ENCODE measurements at regions not wholly inside any gene's neighbourhood (a gene's known extent, or its start where the extent isn't known, plus 50 kb on each side); places are given as distances from the start of the nearest gene placed in this dataset.

- WGBS, 2 donors, result 81 to 92% methylated on average over 3 of the region's 3 CpGs
- Histone ChIP-seq H3K9me3 (ENCODE audit: control insufficient read depth in 4 of 4, insufficient read depth in 3 of 4, low read length in 3 of 4) (no peaks in the 10 kb centered on the region), H3K4me1 (ENCODE audit: control insufficient read depth in 5 of 5, insufficient read depth in 5 of 5, low read length in 5 of 5) (no peaks in the 10 kb centered on the region), H3K4me3 (no peak overlapping the region), H3K27me3 (ENCODE audit: control insufficient read depth in 3 of 3, insufficient read depth in 3 of 3, low read length in 2 of 3) (no peaks in the 10 kb centered on the region), H3K36me3 (ENCODE audit: control insufficient read depth in 4 of 4, insufficient read depth in 4 of 4, low read length in 4 of 4) (no peaks in the 10 kb centered on the region), H3K9ac (ENCODE audit: insufficient read depth in 1 of 2, low read length in 2 of 2) (no peak overlapping the region), H3K27ac (ENCODE audit: low read depth in 1 of 2, low read length in 1 of 2) (no peak overlapping the region)
- ATAC-seq (ENCODE audit: insufficient read depth, low FRiP score) (no peak), DNase-seq (no peak)
- TF ChIP-seq CTCF (IDR thresholded peaks at IDR 0.05; ENCODE audit: control extremely low read depth, extremely low read depth), result no peak
These were observed 182.6 kb downstream of the FSIP2 start for GRCh38 chr2:185921048-185921756.

- WGBS, 2 donors, result 76 to 85% methylated on average over 2 of the region's 2 CpGs
- no peaks in the 10 kb centered on the region for H3K36me3 ChIP-seq (ENCODE audit: control insufficient read depth in 4 of 4, insufficient read depth in 4 of 4, low read length in 4 of 4)
- no peaks in the 10 kb centered on the region for H3K27me3 ChIP-seq (ENCODE audit: control insufficient read depth in 3 of 3, insufficient read depth in 3 of 3, low read length in 2 of 3)
- H3K4me1 ChIP-seq (ENCODE audit: control insufficient read depth in 5 of 5, insufficient read depth in 5 of 5, low read length in 5 of 5), result no peaks in the 10 kb centered on the region
- TF ChIP-seq CTCF (IDR thresholded peaks at IDR 0.05; ENCODE audit: control extremely low read depth, extremely low read depth), result no peak
- no peak overlapping the region for H3K4me3 ChIP-seq
- H3K9ac ChIP-seq (ENCODE audit: insufficient read depth in 1 of 2, low read length in 2 of 2), result no peak overlapping the region
- DNase-seq, result no peak
- ATAC-seq (ENCODE audit: insufficient read depth, low FRiP score), result no peak
- H3K9me3 ChIP-seq (ENCODE audit: control insufficient read depth in 4 of 4, insufficient read depth in 3 of 4, low read length in 3 of 4), result no peaks in the 10 kb centered on the region
- no peak overlapping the region for H3K27ac ChIP-seq (ENCODE audit: low read depth in 1 of 2, low read length in 1 of 2)
These were observed 195.6 kb downstream of the FSIP2 start for GRCh38 chr2:185934232-185934631.

- Histone ChIP-seq H3K9me3 (ENCODE audit: control insufficient read depth in 4 of 4, insufficient read depth in 3 of 4, low read length in 3 of 4) (peaks cover 0 to 13% (median 2%) of the 10 kb centered on the region in 4 donors), H3K9ac (ENCODE audit: insufficient read depth in 1 of 2, low read length in 2 of 2) (no peak overlapping the region), H3K4me1 (ENCODE audit: control insufficient read depth in 5 of 5, insufficient read depth in 5 of 5, low read length in 5 of 5) (no peaks in the 10 kb centered on the region), H3K36me3 (ENCODE audit: control insufficient read depth in 4 of 4, insufficient read depth in 4 of 4, low read length in 4 of 4) (peaks cover 0 to 1% (median 0%) of the 10 kb centered on the region in 4 donors), H3K27me3 (ENCODE audit: control insufficient read depth in 3 of 3, insufficient read depth in 3 of 3, low read length in 2 of 3) (no peaks in the 10 kb centered on the region), H3K4me3 (no peak overlapping the region), H3K27ac (ENCODE audit: low read depth in 1 of 2, low read length in 1 of 2) (no peak overlapping the region)
- no peak for ATAC-seq (ENCODE audit: insufficient read depth, low FRiP score)
- no peak for TF ChIP-seq CTCF (IDR thresholded peaks at IDR 0.05; ENCODE audit: control extremely low read depth, extremely low read depth)
- no peak for DNase-seq
These were observed 201.3 kb downstream of the FSIP2 start for GRCh38 chr2:185939858-185940257.

- H3K9me3 ChIP-seq (ENCODE audit: control insufficient read depth in 4 of 4, insufficient read depth in 3 of 4, low read length in 3 of 4), result peaks cover 0 to 13% (median 3%) of the 10 kb centered on the region in 4 donors
- peaks cover 0 to 4% (median under 1%) of the 10 kb centered on the region in 4 donors for H3K36me3 ChIP-seq (ENCODE audit: control insufficient read depth in 4 of 4, insufficient read depth in 4 of 4, low read length in 4 of 4)
- H3K4me1 ChIP-seq (ENCODE audit: control insufficient read depth in 5 of 5, insufficient read depth in 5 of 5, low read length in 5 of 5), result no peaks in the 10 kb centered on the region
- no peak for TF ChIP-seq CTCF (IDR thresholded peaks at IDR 0.05; ENCODE audit: control extremely low read depth, extremely low read depth)
- no peak for ATAC-seq (ENCODE audit: insufficient read depth, low FRiP score)
- DNase-seq, result no peak
- H3K4me3 ChIP-seq, result no peak overlapping the region
- H3K9ac ChIP-seq (ENCODE audit: insufficient read depth in 1 of 2, low read length in 2 of 2), result no peak overlapping the region
- no peak overlapping the region for H3K27ac ChIP-seq (ENCODE audit: low read depth in 1 of 2, low read length in 1 of 2)
- 85 to 88% methylated on average over 4 of the region's 4 CpGs for WGBS, 2 donors
- H3K27me3 ChIP-seq (ENCODE audit: control insufficient read depth in 3 of 3, insufficient read depth in 3 of 3, low read length in 2 of 3), result no peaks in the 10 kb centered on the region
These were observed 204.3 kb downstream of the FSIP2 start for GRCh38 chr2:185942855-185943254.

Measured in lung (tissue), 11 donors.